GM12872 (cell line): ENCODE measurements at regions not wholly inside any gene's neighbourhood (a gene's known extent, or its start where the extent isn't known, plus 50 kb on each side); places are given as distances from the start of the nearest gene placed in this dataset.
A peak's percentile ranks its signal among the peaks of the same experiment; 100 is the strongest.

ENCODE experiments used
- TF ChIP-seq, protein P1 (sequence below): IDR thresholded peaks from 3 replicates; pipeline ENCODE4 v1.5.1; 2011; ENCODE audit warnings: low read depth, mild to moderate bottlenecking, low read length, moderate library complexity; ENCODE audit not compliant: insufficient read depth

DNA sequence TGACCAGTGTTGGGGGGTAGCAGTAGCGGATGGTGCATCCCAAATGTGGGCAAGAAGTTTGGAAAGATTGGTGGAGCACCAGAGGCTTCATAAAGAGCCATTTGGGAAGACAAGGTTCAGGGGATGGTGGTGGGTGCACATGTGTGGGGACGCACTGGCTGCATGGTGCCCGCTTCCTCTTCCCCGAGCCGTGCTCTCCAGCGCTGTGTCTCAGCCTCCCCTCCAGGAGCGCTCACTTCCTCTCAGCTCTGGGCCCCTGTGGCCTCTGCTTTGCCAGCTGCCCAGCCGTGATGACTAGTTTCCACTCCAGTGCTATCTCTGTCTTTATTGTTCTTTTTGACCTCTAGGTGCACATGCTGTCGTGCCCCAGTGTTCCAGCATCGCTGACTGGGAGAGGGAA lies 78.2 kb upstream of the CRYM start:
- TF ChIP-seq, protein P1, sequence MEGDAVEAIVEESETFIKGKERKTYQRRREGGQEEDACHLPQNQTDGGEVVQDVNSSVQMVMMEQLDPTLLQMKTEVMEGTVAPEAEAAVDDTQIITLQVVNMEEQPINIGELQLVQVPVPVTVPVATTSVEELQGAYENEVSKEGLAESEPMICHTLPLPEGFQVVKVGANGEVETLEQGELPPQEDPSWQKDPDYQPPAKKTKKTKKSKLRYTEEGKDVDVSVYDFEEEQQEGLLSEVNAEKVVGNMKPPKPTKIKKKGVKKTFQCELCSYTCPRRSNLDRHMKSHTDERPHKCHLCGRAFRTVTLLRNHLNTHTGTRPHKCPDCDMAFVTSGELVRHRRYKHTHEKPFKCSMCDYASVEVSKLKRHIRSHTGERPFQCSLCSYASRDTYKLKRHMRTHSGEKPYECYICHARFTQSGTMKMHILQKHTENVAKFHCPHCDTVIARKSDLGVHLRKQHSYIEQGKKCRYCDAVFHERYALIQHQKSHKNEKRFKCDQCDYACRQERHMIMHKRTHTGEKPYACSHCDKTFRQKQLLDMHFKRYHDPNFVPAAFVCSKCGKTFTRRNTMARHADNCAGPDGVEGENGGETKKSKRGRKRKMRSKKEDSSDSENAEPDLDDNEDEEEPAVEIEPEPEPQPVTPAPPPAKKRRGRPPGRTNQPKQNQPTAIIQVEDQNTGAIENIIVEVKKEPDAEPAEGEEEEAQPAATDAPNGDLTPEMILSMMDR = peak; percentile 17; the same call in 1 of the 3 replicates

DNA sequence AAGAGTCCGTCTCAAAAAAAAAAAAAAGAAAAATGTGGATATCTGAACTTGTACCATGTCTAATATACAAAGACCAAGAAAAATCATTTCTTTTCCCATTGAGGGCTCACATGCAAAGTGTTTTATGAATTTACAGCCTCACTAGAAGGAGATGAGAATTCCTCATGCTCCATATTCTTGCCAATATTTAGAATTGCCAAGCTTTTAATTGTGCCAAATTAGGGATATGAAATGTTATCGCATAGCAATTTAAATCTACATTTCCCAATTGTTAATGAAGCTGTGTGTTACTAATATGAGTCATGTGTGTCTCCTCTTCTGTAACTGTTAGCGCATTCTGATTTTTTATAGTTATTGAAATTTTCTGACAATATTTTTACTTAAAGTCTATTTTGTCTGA lies 63.0 kb upstream of the CRYM start:
- TF ChIP-seq, protein P1 = no peak

DNA sequence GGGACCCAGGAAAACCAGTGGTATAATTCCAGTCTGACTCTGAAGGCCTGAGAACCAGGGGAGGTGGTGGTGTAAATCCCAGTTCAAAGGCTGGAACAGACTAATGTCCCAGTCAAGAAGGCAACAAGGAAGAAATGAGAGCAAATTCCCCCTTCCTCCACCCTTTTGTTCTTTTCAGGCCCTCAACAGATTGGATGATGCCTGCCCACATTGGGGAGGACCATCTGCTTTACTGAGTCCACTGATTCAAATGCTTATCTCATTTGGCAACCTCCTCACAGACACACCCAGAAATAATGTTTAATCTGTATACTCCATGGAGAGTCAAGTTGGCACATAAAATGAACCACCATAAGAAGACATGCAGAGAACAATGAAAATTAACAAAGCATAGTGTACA lies 61.9 kb upstream of the CRYM start:
- TF ChIP-seq, protein P1 = no peak

DNA sequence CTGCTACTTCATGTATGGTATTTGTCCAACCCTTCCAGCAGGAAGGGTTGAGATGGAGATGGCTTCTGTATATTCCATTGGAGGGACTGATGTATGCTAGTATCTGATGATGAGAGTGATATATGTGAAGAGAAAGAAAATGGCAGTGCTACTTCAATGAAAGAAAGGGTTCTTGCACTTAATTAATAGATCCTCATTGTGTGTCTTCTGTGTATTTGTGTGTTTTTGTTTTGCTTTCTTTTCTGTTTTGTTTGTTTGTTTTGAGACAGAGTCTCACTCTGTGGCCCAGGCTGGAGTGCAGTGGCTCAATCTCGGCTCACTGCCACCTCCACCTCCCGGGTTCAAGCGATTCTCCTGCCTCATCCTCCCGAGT lies 61.2 kb upstream of the CRYM start:
- TF ChIP-seq, protein P1 = no peak

DNA sequence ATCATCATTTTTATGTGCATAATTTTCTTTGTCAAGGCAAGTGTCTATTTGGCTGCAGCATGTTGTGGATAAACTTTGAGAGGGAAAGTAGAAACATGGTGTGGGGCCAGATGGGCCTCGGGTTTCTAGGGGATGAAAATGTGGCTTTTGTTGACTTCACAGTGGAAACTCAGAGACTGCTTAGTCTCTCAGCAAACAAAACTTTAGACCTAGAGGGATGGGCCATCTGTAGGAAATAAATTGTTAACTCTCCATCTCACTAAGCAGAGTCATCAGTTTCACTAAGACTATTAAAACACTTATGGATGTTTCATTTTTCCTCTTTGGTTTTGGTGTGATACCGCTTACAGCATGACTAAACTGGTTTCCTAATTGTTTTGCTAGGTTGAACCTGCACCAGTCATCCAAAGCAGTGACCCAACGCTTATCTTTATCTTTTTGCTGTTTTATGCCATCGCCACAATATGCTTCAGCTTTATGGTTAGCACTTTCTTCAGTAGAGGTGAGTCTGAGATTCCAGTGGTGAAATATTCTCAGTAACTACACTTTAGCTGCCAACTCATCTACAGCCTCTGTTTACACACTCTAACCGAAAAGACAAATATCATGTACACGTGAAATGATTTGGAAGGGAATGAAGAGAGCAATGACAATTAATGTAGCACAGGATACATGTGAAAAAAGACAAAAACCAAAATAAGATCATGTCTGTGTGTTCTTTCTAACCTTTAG lies 60.6 kb upstream of the CRYM start:
- TF ChIP-seq, protein P1 = no peak

DNA sequence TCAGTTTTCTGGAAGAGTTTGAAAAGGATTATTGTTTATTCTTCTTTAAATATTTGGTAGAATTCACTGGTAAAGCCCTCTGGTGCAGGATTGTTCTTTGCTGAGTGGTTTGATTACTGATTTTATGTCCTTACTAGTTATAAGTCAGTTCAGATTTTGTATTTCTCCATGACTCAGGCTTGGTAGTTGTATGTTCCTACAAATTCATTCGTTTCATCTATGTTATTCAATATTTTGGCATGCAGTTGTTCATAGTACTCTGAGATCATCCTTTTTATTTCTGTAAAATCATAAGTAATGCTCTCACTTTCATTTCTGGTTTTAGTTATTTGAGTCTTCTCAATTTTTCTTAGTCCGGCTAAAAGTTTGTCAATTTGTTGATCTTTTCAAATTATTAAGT lies 58.1 kb upstream of the CRYM start:
- TF ChIP-seq, protein P1 = no peak
